NCI-H748 (cell line): ENCODE measurements at regions not wholly inside any gene's neighbourhood (a gene's known extent, or its start where the extent isn't known, plus 50 kb on each side); places are given as distances from the start of the nearest gene placed in this dataset.
"Not testable (repeated sequence)": the region's sequence is repeated elsewhere in the genome, so short reads cannot be mapped to it uniquely, and the experiment has no call there.

Source experiments
- DNase-seq: peaks from one replicate; lab custom pipeline; 2025; ENCODE audit not compliant: unreplicated experiment; lab: John Stamatoyannopoulos, UW

- DNase-seq, result no peak
Measured at GRCh38 chr6:14880677-14881076, 365.2 kb upstream of the JARID2 start.

GRCh38 chr6:14881398-14881797 is 364.5 kb upstream of the JARID2 start:
- DNase-seq, result no peak

GRCh38 chr6:14882394-14883026 is 363.4 kb upstream of the JARID2 start:
- no peak for DNase-seq

GRCh38 chr6:14883921-14884320 is 361.9 kb upstream of the JARID2 start:
- DNase-seq, result peak; percentile 38

- no peak for DNase-seq
Measured at GRCh38 chr6:14885498-14885897, 360.4 kb upstream of the JARID2 start.

GRCh38 chr6:14887181-14887580 is 358.7 kb upstream of the JARID2 start:
- DNase-seq, result no peak

GRCh38 chr6:14887986-14888574 is 357.8 kb upstream of the JARID2 start:
- no peak for DNase-seq

GRCh38 chr6:14888575-14889000 is 357.3 kb upstream of the JARID2 start:
- no peak for DNase-seq

- DNase-seq, result no peak
Measured at GRCh38 chr6:14889188-14889587, 356.7 kb upstream of the JARID2 start.

- DNase-seq, result no peak
Measured at GRCh38 chr6:14889611-14890593, 356.0 kb upstream of the JARID2 start.

- not testable (repeated sequence) for DNase-seq
Measured at GRCh38 chr6:14891820-14892375, 354.0 kb upstream of the JARID2 start.

- DNase-seq, result no peak
Measured at GRCh38 chr6:14894105-14894504, 351.8 kb upstream of the JARID2 start.

GRCh38 chr6:14896475-14896874 is 349.4 kb upstream of the JARID2 start:
- no peak for DNase-seq

GRCh38 chr6:14897831-14898230 is 348.0 kb upstream of the JARID2 start:
- no peak for DNase-seq

- not testable (repeated sequence) for DNase-seq
Measured at GRCh38 chr6:14899441-14899840, 346.4 kb upstream of the JARID2 start.

GRCh38 chr6:14900919-14901318 is 344.9 kb upstream of the JARID2 start:
- DNase-seq, result no peak

- DNase-seq, result no peak
Measured at GRCh38 chr6:14903176-14904038, 342.5 kb upstream of the JARID2 start.

- no peak for DNase-seq
Measured at GRCh38 chr6:14905201-14905600, 340.7 kb upstream of the JARID2 start.

- no peak for DNase-seq
Measured at GRCh38 chr6:14906621-14907020, 339.2 kb upstream of the JARID2 start.

GRCh38 chr6:14910692-14911547 is 334.9 kb upstream of the JARID2 start:
- DNase-seq, result no peak
